KMS-11 (cell line): ENCODE measurements at regions not wholly inside any gene's neighbourhood (a gene's known extent, or its start where the extent isn't known, plus 50 kb on each side); places are given as distances from the start of the nearest gene placed in this dataset.

ENCODE experiments used
- H2AFZ ChIP-seq: fragments of 200-600 bp; sonication (generic); 2 replicates; pipeline ENCODE4 v1.6.1; 2016; ENCODE audit warnings: antibody characterized with exemption, mixed run types, low read depth
- H3K27ac ChIP-seq: fragments of 200-600 bp; sonication (generic); 2 replicates; pipeline ENCODE4 v1.6.1; 2016; ENCODE audit warnings: mild to moderate bottlenecking, mixed run types
- H3K27me3 ChIP-seq: fragments of 200-600 bp; sonication (generic); 2 replicates; pipeline ENCODE4 v1.6.1; 2017; ENCODE audit warnings: mild to moderate bottlenecking, low read depth, mixed run types, moderate library complexity; ENCODE audit not compliant: insufficient read depth
- H3K36me3 ChIP-seq: fragments of 200-600 bp; sonication (generic); 2 replicates; pipeline ENCODE4 v1.6.1; 2017; ENCODE audit warnings: mild to moderate bottlenecking, mixed run types; ENCODE audit not compliant: insufficient read depth
- H3K4me1 ChIP-seq: fragments of 200-600 bp; sonication (generic); 2 replicates; pipeline ENCODE4 v1.6.1; 2016; ENCODE audit warnings: mild to moderate bottlenecking, low read depth, mixed run types; ENCODE audit not compliant: poor library complexity, severe bottlenecking
- H3K4me2 ChIP-seq: fragments of 200-600 bp; sonication (generic); 2 replicates; pipeline ENCODE4 v1.7.0; 2016; ENCODE audit warnings: mild to moderate bottlenecking, mixed run types
- H3K4me3 ChIP-seq: fragments of 200-600 bp; sonication (generic); IDR thresholded peaks from 2 replicates; pipeline ENCODE4 v1.6.1; 2017; ENCODE audit warnings: low read depth, low read length, mixed read lengths; ENCODE audit not compliant: insufficient read depth
- H3K79me2 ChIP-seq: fragments of 200-600 bp; sonication (generic); 2 replicates; pipeline ENCODE4 v1.6.1; 2016; ENCODE audit warnings: low read depth, mixed run types; ENCODE audit not compliant: insufficient read depth
- H3K9ac ChIP-seq: fragments of 200-600 bp; sonication (generic); 2 replicates; pipeline ENCODE4 v1.6.1; 2016; ENCODE audit warnings: mild to moderate bottlenecking, mixed run types
- H4K20me1 ChIP-seq: fragments of 200-600 bp; sonication (generic); 2 replicates; pipeline ENCODE4 v1.6.1; 2016; ENCODE audit warnings: mild to moderate bottlenecking, mixed run types; ENCODE audit not compliant: insufficient read depth
- CTCF ChIP-seq: fragments of 200-600 bp; sonication (generic); conservative IDR thresholded peaks from 2 replicates; pipeline ENCODE4 v1.6.1; 2017; ENCODE audit warnings: low read depth, mild to moderate bottlenecking, antibody characterized with exemption, low read length, moderate library complexity, mixed read lengths

GRCh38 chr9:28024676-28025075, 451.4 kb upstream of the C9orf72 start:
- TF ChIP-seq CTCF, result no peak

GRCh38 chr9:28025186-28025585, 451.9 kb upstream of the C9orf72 start:
- Histone ChIP-seq H4K20me1 (no peaks in the 10 kb centered on the region), H3K9ac (no peak overlapping the region), H3K4me2 (no peak overlapping the region), H3K36me3 (no peaks in the 10 kb centered on the region), H3K79me2 (no peaks in the 10 kb centered on the region), H3K27ac (no peak overlapping the region), H3K4me1 (no peaks in the 10 kb centered on the region), H2AFZ (no peak overlapping the region), H3K27me3 (no peaks in the 10 kb centered on the region), H3K4me3 (no peak overlapping the region)
- no peak for TF ChIP-seq CTCF

More at GRCh38 chr9:28024676-28025075, 451.4 kb upstream of the C9orf72 start:
- Histone ChIP-seq H3K4me2 (no peak overlapping the region), H3K4me1 (no peaks in the 10 kb centered on the region), H4K20me1 (no peaks in the 10 kb centered on the region), H3K27ac (no peak overlapping the region), H2AFZ (no peak overlapping the region), H3K27me3 (no peaks in the 10 kb centered on the region), H3K79me2 (no peaks in the 10 kb centered on the region), H3K9ac (no peak overlapping the region), H3K4me3 (no peak overlapping the region), H3K36me3 (no peaks in the 10 kb centered on the region)

GRCh38 chr9:28031521-28032267, 458.4 kb upstream of the C9orf72 start:
- no peak overlapping the region; the same call in 1 of the 2 replicates for H2AFZ ChIP-seq
- H3K27ac ChIP-seq, result no peak overlapping the region

GRCh38 chr9:28032268-28032590, 458.9 kb upstream of the C9orf72 start:
- Histone ChIP-seq H3K4me2 (no peak overlapping the region), H4K20me1 (no peaks in the 10 kb centered on the region)

More at GRCh38 chr9:28031521-28032267, 458.4 kb upstream of the C9orf72 start:
- no peak overlapping the region for H3K4me2 ChIP-seq
- peaks cover 5% of the 10 kb centered on the region for H3K4me1 ChIP-seq
- H3K4me3 ChIP-seq, result no peak overlapping the region
- no peak overlapping the region for H3K9ac ChIP-seq
- H3K27me3 ChIP-seq, result no peaks in the 10 kb centered on the region
- no peaks in the 10 kb centered on the region for H3K79me2 ChIP-seq
- TF ChIP-seq CTCF, result no peak
- no peaks in the 10 kb centered on the region for H4K20me1 ChIP-seq
- H3K36me3 ChIP-seq, result no peaks in the 10 kb centered on the region

More at GRCh38 chr9:28032268-28032590, 458.9 kb upstream of the C9orf72 start:
- Histone ChIP-seq H3K4me3 (no peak overlapping the region), H3K4me1 (peaks cover 5% of the 10 kb centered on the region), H3K27ac (no peak overlapping the region), H3K27me3 (no peaks in the 10 kb centered on the region), H3K9ac (no peak overlapping the region), H3K79me2 (no peaks in the 10 kb centered on the region), H3K36me3 (no peaks in the 10 kb centered on the region), H2AFZ (no peak overlapping the region)
- no peak for TF ChIP-seq CTCF
